ENCODE measurements at regions not wholly inside any gene's neighbourhood (a gene's known extent, or its start where the extent isn't known, plus 50 kb on each side); places are given as distances from the start of the nearest gene placed in this dataset.

DNA sequence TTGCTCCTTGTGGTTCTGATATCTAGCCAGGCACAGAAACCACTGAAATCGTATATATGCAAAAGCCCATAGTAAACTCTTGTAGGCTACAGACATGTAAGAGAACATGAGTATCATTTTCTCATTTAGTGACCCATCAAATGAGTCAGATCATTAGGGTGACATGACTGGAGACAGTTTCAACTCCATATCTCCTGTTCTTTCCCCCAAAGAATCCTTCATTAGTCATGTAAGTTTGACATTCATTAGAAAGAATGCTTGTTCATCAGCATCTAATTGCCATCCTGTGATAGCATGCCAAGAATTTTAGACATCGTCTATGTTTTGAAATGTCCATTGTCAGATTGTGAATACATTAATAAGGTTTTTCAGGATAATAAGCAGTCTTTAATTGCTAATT, 264.9 kb upstream of the TPM1 start:
- TF ChIP-seq POLR2AphosphoS5 (IDR thresholded peaks at IDR 0.05; ENCODE audit: low read depth) (no peak), GABPA (IDR thresholded peaks at IDR 0.05; ENCODE audit: low read depth) (no peak), CTCF (IDR thresholded peaks at IDR 0.05; ENCODE audit: insufficient read depth, low read length) (no peak), SPI1 (IDR thresholded peaks at IDR 0.05; ENCODE audit: borderline replicate concordance, low read depth) (no peak)
